Activated CD4-positive, alpha-beta memory T cell treated with anti-CD3 and anti-CD28 coated beads, Interleukin-2, amount 10 ng/mL, durations not matched to agents 7 days and 5 days (primary cell): ENCODE measurements at regions not wholly inside any gene's neighbourhood (a gene's known extent, or its start where the extent isn't known, plus 50 kb on each side); places are given as distances from the start of the nearest gene placed in this dataset.
"Not testable (repeated sequence)": the region's sequence is repeated elsewhere in the genome, so short reads cannot be mapped to it uniquely, and the experiment has no call there.

ENCODE experiments used
- CTCF ChIA-PET: fragments of 350-600 bp; sonication (Branson Sonifier 250); formaldehyde crosslinking; loops from one replicate; lab custom pipeline; 2021; ENCODE audit warnings: antibody characterized with exemption, inconsistent platforms; lab: Charles Lee
- POLR2A ChIA-PET: fragments of 350-600 bp; sonication (Branson Sonifier 250); formaldehyde crosslinking; loops from one replicate; lab custom pipeline; 2021; ENCODE audit warnings: antibody characterized with exemption; lab: Charles Lee
- DNase-seq: peaks from one replicate; pipeline ENCODE4 v3.0.0-alpha.2; 2020
- H3K27ac Mint-ChIP-seq: one replicate; pipeline ENCODE4 v1.8.0; 2021; ENCODE audit warnings: mild to moderate bottlenecking, mixed read lengths
- H3K27me3 Mint-ChIP-seq: one replicate; pipeline ENCODE4 v1.8.0; 2021; ENCODE audit warnings: mixed read lengths
- H3K36me3 Mint-ChIP-seq: one replicate; pipeline ENCODE4 v1.8.0; 2021; ENCODE audit warnings: low read depth, mixed read lengths
- H3K4me1 Mint-ChIP-seq: one replicate; pipeline ENCODE4 v1.8.0; 2021; ENCODE audit warnings: mixed read lengths
- H3K4me3 Mint-ChIP-seq: one replicate; pipeline ENCODE4 v1.8.0; 2021; ENCODE audit warnings: mild to moderate bottlenecking, mixed read lengths
- H3K9me3 Mint-ChIP-seq: one replicate; pipeline ENCODE4 v1.8.0; 2021; ENCODE audit warnings: mixed read lengths

GRCh38 chr3:104214277-104214676 lies 1152.4 kb upstream of the ALCAM start:
- ChIA-PET CTCF (no interaction called here), POLR2A (no interaction called here)
- no peaks in the 10 kb centered on the region for H3K27me3 Mint-ChIP-seq
- no peak overlapping the region for H3K4me3 Mint-ChIP-seq
- no peaks in the 10 kb centered on the region for H3K36me3 Mint-ChIP-seq
- no peak overlapping the region for H3K27ac Mint-ChIP-seq
- H3K9me3 Mint-ChIP-seq = no peaks in the 10 kb centered on the region
- no peak for DNase-seq
- H3K4me1 Mint-ChIP-seq = no peaks in the 10 kb centered on the region

- POLR2A ChIA-PET = no interaction called here
- Mint-ChIP-seq H3K36me3 (no peaks in the 10 kb centered on the region), H3K4me1 (no peaks in the 10 kb centered on the region), H3K27ac (no peak overlapping the region), H3K4me3 (no peak overlapping the region), H3K9me3 (no peaks in the 10 kb centered on the region), H3K27me3 (no peaks in the 10 kb centered on the region)
- no peak for DNase-seq
- CTCF ChIA-PET = no interaction called here
Observed at GRCh38 chr3:104214937-104215336, 1151.8 kb upstream of the ALCAM start.

GRCh38 chr3:104219046-104219445 lies 1147.7 kb upstream of the ALCAM start:
- H3K27ac Mint-ChIP-seq, H3K4me1 Mint-ChIP-seq, H3K36me3 Mint-ChIP-seq, H3K9me3 Mint-ChIP-seq, POLR2A ChIA-PET, H3K4me3 Mint-ChIP-seq, CTCF ChIA-PET, H3K27me3 Mint-ChIP-seq, DNase-seq: not testable (repeated sequence)

- no peak overlapping the region for H3K4me3 Mint-ChIP-seq
- ChIA-PET CTCF (no interaction called here), POLR2A (no interaction called here)
- no peak for DNase-seq
- no peak overlapping the region for H3K27ac Mint-ChIP-seq
- no peaks in the 10 kb centered on the region for H3K27me3 Mint-ChIP-seq
- no peaks in the 10 kb centered on the region for H3K4me1 Mint-ChIP-seq
- no peaks in the 10 kb centered on the region for H3K36me3 Mint-ChIP-seq
- H3K9me3 Mint-ChIP-seq = no peaks in the 10 kb centered on the region
Observed at GRCh38 chr3:104234442-104235194, 1132.1 kb upstream of the ALCAM start.

GRCh38 chr3:104244680-104245220 lies 1122.0 kb upstream of the ALCAM start:
- POLR2A ChIA-PET = no interaction called here
- no peak for DNase-seq
- CTCF ChIA-PET = no interaction called here
- Mint-ChIP-seq H3K27ac (no peak overlapping the region), H3K9me3 (no peaks in the 10 kb centered on the region), H3K4me1 (no peaks in the 10 kb centered on the region), H3K36me3 (no peaks in the 10 kb centered on the region), H3K4me3 (no peak overlapping the region), H3K27me3 (no peaks in the 10 kb centered on the region)

GRCh38 chr3:104245261-104245660 lies 1121.4 kb upstream of the ALCAM start:
- Mint-ChIP-seq H3K27me3 (no peaks in the 10 kb centered on the region), H3K27ac (no peak overlapping the region), H3K4me1 (no peaks in the 10 kb centered on the region), H3K4me3 (no peak overlapping the region), H3K36me3 (no peaks in the 10 kb centered on the region), H3K9me3 (no peaks in the 10 kb centered on the region)
- no peak for DNase-seq
- ChIA-PET POLR2A (no interaction called here), CTCF (no interaction called here)

GRCh38 chr3:104245981-104246380 lies 1120.7 kb upstream of the ALCAM start:
- H3K27me3 Mint-ChIP-seq = no peaks in the 10 kb centered on the region
- no peak overlapping the region for H3K27ac Mint-ChIP-seq
- CTCF ChIA-PET = no interaction called here
- H3K4me1 Mint-ChIP-seq = no peaks in the 10 kb centered on the region
- no peaks in the 10 kb centered on the region for H3K36me3 Mint-ChIP-seq
- H3K4me3 Mint-ChIP-seq = no peak overlapping the region
- no peaks in the 10 kb centered on the region for H3K9me3 Mint-ChIP-seq
- POLR2A ChIA-PET = no interaction called here
- no peak for DNase-seq

- ChIA-PET POLR2A (no interaction called here), CTCF (no interaction called here)
Observed at GRCh38 chr3:104257486-104257885, 1109.2 kb upstream of the ALCAM start.

GRCh38 chr3:104263477-104263876 lies 1103.2 kb upstream of the ALCAM start:
- no peak overlapping the region for H3K4me3 Mint-ChIP-seq
- POLR2A ChIA-PET = no interaction called here
- H3K36me3 Mint-ChIP-seq = no peaks in the 10 kb centered on the region
- CTCF ChIA-PET = no interaction called here
- H3K4me1 Mint-ChIP-seq = no peaks in the 10 kb centered on the region
- H3K27ac Mint-ChIP-seq = no peak overlapping the region
- no peaks in the 10 kb centered on the region for H3K9me3 Mint-ChIP-seq
- DNase-seq = no peak
- no peaks in the 10 kb centered on the region for H3K27me3 Mint-ChIP-seq

More at GRCh38 chr3:104257486-104257885, 1109.2 kb upstream of the ALCAM start:
- Mint-ChIP-seq H3K4me3 (no peak overlapping the region), H3K4me1 (no peaks in the 10 kb centered on the region), H3K27ac (no peak overlapping the region), H3K36me3 (no peaks in the 10 kb centered on the region), H3K9me3 (no peaks in the 10 kb centered on the region), H3K27me3 (no peaks in the 10 kb centered on the region)
- DNase-seq = no peak

GRCh38 chr3:104266219-104266618 lies 1100.5 kb upstream of the ALCAM start:
- H3K9me3 Mint-ChIP-seq, H3K27ac Mint-ChIP-seq, POLR2A ChIA-PET, CTCF ChIA-PET, H3K27me3 Mint-ChIP-seq, DNase-seq, H3K36me3 Mint-ChIP-seq, H3K4me3 Mint-ChIP-seq, H3K4me1 Mint-ChIP-seq: not testable (repeated sequence)

- no peaks in the 10 kb centered on the region for H3K27me3 Mint-ChIP-seq
- no peaks in the 10 kb centered on the region for H3K36me3 Mint-ChIP-seq
- no peaks in the 10 kb centered on the region for H3K9me3 Mint-ChIP-seq
- no peaks in the 10 kb centered on the region for H3K4me1 Mint-ChIP-seq
- ChIA-PET CTCF (no interaction called here), POLR2A (no interaction called here)
- H3K4me3 Mint-ChIP-seq = no peak overlapping the region
- no peak overlapping the region for H3K27ac Mint-ChIP-seq
- DNase-seq = no peak
Observed at GRCh38 chr3:104269771-104270170, 1096.9 kb upstream of the ALCAM start.

- H3K9me3 Mint-ChIP-seq = peaks cover under 1% of the 10 kb centered on the region
- DNase-seq = no peak
- H3K27me3 Mint-ChIP-seq = no peaks in the 10 kb centered on the region
- ChIA-PET CTCF (interaction anchor here (1.3 kb wide), 1 partner anchor 19 kb away, joined by 3 read pairs; no protein-coding TSS in a partner anchor), POLR2A (no interaction called here)
- no peaks in the 10 kb centered on the region for H3K4me1 Mint-ChIP-seq
- no peaks in the 10 kb centered on the region for H3K36me3 Mint-ChIP-seq
- no peak overlapping the region for H3K4me3 Mint-ChIP-seq
- H3K27ac Mint-ChIP-seq = no peak overlapping the region
Observed at GRCh38 chr3:104273046-104273649, 1093.6 kb upstream of the ALCAM start.

GRCh38 chr3:104275199-104275598 lies 1091.5 kb upstream of the ALCAM start:
- no peak overlapping the region for H3K4me3 Mint-ChIP-seq
- POLR2A ChIA-PET = no interaction called here

More at GRCh38 chr3:104275199-104275598, 1091.5 kb upstream of the ALCAM start:
- no peak for DNase-seq
- peaks cover 7% of the 10 kb centered on the region for H3K4me1 Mint-ChIP-seq
- no peak overlapping the region for H3K27ac Mint-ChIP-seq
- CTCF ChIA-PET = no interaction called here
- H3K9me3 Mint-ChIP-seq = peaks cover 4% of the 10 kb centered on the region
- H3K36me3 Mint-ChIP-seq = no peaks in the 10 kb centered on the region
- no peaks in the 10 kb centered on the region for H3K27me3 Mint-ChIP-seq
